A673 (cell line): ENCODE measurements at regions not wholly inside any gene's neighbourhood (a gene's known extent, or its start where the extent isn't known, plus 50 kb on each side); places are given as distances from the start of the nearest gene placed in this dataset.

Source experiments
- CTCF ChIP-seq: fragments of 300-800, 200-600 bp; sonication (generic); conservative IDR thresholded peaks from 2 replicates; pipeline ENCODE4 v1.5.1; 2017; ENCODE audit warnings: low read depth, mild to moderate bottlenecking, antibody characterized with exemption, low read length, moderate library complexity, mixed read lengths
- EZH2 ChIP-seq: fragments of 200-600 bp; sonication (generic); IDR thresholded peaks from 2 replicates; pipeline ENCODE4 v1.6.1; 2017; ENCODE audit warnings: borderline replicate concordance, low read depth, mild to moderate bottlenecking, mixed read lengths, antibody characterized with exemption, low read length; ENCODE audit not compliant: poor library complexity, severe bottlenecking

GRCh38 chr10:20966426-20966825, 69.3 kb upstream of the NEBL start:
- no peak for TF ChIP-seq CTCF
- no peak for TF ChIP-seq EZH2
